ENCODE measurements at regions not wholly inside any gene's neighbourhood (a gene's known extent, or its start where the extent isn't known, plus 50 kb on each side); places are given as distances from the start of the nearest gene placed in this dataset.
"Not testable (repeated sequence)": the region's sequence is repeated elsewhere in the genome, so short reads cannot be mapped to it uniquely, and the experiment has no call there.

- no peak for DNase-seq (ENCODE audit: low read depth)
Observed at GRCh38 chr6:11961923-11962322, 50.2 kb upstream of the HIVEP1 start.

- DNase-seq (ENCODE audit: low read depth) = no peak
Observed at GRCh38 chr6:11960909-11961779, 51.0 kb upstream of the HIVEP1 start.

- no peak for DNase-seq (ENCODE audit: low read depth)
Observed at GRCh38 chr6:11956781-11957180, 55.3 kb upstream of the HIVEP1 start.

GRCh38 chr6:11953641-11954040 lies 58.5 kb upstream of the HIVEP1 start:
- peak; percentile 46 for DNase-seq (ENCODE audit: low read depth)

- no peak for DNase-seq (ENCODE audit: low read depth)
Observed at GRCh38 chr6:11952316-11952715, 59.8 kb upstream of the HIVEP1 start.

- DNase-seq (ENCODE audit: low read depth) = no peak
Observed at GRCh38 chr6:11951868-11952267, 60.2 kb upstream of the HIVEP1 start.

- DNase-seq (ENCODE audit: low read depth) = no peak
Observed at GRCh38 chr6:11950109-11950508, 62.0 kb upstream of the HIVEP1 start.

- no peak for DNase-seq (ENCODE audit: low read depth)
Observed at GRCh38 chr6:11947575-11947974, 64.5 kb upstream of the HIVEP1 start.

GRCh38 chr6:11947063-11947462 lies 65.0 kb upstream of the HIVEP1 start:
- DNase-seq (ENCODE audit: low read depth) = no peak

GRCh38 chr6:11944111-11944510 lies 68.0 kb upstream of the HIVEP1 start:
- DNase-seq (ENCODE audit: low read depth) = no peak

GRCh38 chr6:11943060-11943459 lies 69.1 kb upstream of the HIVEP1 start:
- DNase-seq (ENCODE audit: low read depth) = peak; percentile 9

- DNase-seq (ENCODE audit: low read depth) = no peak
Observed at GRCh38 chr6:11942185-11942864, 69.8 kb upstream of the HIVEP1 start.

- not testable (repeated sequence) for DNase-seq (ENCODE audit: low read depth)
Observed at GRCh38 chr6:11940532-11941166, 71.5 kb upstream of the HIVEP1 start.

GRCh38 chr6:11938285-11938890 lies 73.7 kb upstream of the HIVEP1 start:
- DNase-seq (ENCODE audit: low read depth) = no peak

GRCh38 chr6:11934638-11935037 lies 77.5 kb upstream of the HIVEP1 start:
- DNase-seq (ENCODE audit: low read depth) = no peak

GRCh38 chr6:11932892-11933291 lies 79.2 kb upstream of the HIVEP1 start:
- not testable (repeated sequence) for DNase-seq (ENCODE audit: low read depth)

GRCh38 chr6:11931296-11932035 lies 80.6 kb upstream of the HIVEP1 start:
- DNase-seq (ENCODE audit: low read depth) = no peak

GRCh38 chr6:11930834-11931233 lies 81.3 kb upstream of the HIVEP1 start:
- not testable (repeated sequence) for DNase-seq (ENCODE audit: low read depth)

GRCh38 chr6:11930240-11930639 lies 81.9 kb upstream of the HIVEP1 start:
- no peak for DNase-seq (ENCODE audit: low read depth)

GRCh38 chr6:11929241-11929835 lies 82.8 kb upstream of the HIVEP1 start:
- peak; percentile 18 for DNase-seq (ENCODE audit: low read depth)
